ENCODE measurements at regions not wholly inside any gene's neighbourhood (a gene's known extent, or its start where the extent isn't known, plus 50 kb on each side); places are given as distances from the start of the nearest gene placed in this dataset.

DNA sequence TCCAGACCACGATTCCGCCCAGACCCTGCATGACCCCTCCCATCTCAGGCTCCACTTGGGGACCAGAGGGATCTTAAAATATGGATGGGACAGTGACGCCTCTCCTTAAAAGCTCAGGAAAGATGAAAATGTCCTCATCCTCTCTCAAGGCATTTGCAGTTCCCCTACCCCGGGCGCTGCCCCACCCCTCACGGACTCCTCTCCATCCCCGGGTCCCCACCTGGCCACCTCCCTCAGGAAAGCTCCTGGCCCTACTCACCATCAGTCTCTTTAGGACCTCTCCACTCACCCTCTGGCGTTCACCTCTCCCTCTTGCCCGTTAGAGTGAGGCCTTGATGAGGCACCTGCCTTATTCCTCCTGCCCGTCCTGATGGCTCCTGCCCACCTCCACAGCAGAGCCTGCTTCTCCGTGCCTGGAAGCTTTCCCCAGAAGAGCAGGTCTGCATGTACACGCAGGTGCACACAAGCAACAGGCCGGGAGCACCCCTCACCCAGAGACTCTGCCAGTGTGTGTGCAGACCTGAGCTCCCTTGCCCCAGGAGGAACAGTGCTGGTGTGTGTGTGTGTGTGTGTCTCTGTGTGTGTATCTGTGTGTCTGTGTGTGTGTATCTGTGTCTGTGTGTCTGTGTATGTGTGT, 105.6 kb upstream of the NXT1 start:
- TF ChIP-seq, protein P1, sequence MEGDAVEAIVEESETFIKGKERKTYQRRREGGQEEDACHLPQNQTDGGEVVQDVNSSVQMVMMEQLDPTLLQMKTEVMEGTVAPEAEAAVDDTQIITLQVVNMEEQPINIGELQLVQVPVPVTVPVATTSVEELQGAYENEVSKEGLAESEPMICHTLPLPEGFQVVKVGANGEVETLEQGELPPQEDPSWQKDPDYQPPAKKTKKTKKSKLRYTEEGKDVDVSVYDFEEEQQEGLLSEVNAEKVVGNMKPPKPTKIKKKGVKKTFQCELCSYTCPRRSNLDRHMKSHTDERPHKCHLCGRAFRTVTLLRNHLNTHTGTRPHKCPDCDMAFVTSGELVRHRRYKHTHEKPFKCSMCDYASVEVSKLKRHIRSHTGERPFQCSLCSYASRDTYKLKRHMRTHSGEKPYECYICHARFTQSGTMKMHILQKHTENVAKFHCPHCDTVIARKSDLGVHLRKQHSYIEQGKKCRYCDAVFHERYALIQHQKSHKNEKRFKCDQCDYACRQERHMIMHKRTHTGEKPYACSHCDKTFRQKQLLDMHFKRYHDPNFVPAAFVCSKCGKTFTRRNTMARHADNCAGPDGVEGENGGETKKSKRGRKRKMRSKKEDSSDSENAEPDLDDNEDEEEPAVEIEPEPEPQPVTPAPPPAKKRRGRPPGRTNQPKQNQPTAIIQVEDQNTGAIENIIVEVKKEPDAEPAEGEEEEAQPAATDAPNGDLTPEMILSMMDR (IDR thresholded peaks at IDR 0.05): no peak
- TF ChIP-seq POLR2A (IDR thresholded peaks at IDR 0.05): no peak
